SU-DHL-6 (cell line): ENCODE measurements at regions not wholly inside any gene's neighbourhood (a gene's known extent, or its start where the extent isn't known, plus 50 kb on each side); places are given as distances from the start of the nearest gene placed in this dataset.

ENCODE experiments used
- CTCF ChIP-seq: fragments of 200-600 bp; sonication (generic); IDR thresholded peaks from one replicate; pipeline ENCODE4 v1.5.1; 2017; ENCODE audit warnings: antibody characterized with exemption, mild to moderate bottlenecking, low read length, moderate library complexity; ENCODE audit not compliant: insufficient read depth, poor library complexity, severe bottlenecking
- EZH2phosphoT487 ChIP-seq: fragments of 200-600 bp; sonication (generic), shearing (Covaris generic); conservative IDR thresholded peaks from 2 replicates; pipeline ENCODE4 v1.6.1; 2018; ENCODE audit warnings: mild to moderate bottlenecking, antibody characterized with exemption, low read length, moderate library complexity, mixed read lengths

- TF ChIP-seq CTCF, result no peak
- no peak for TF ChIP-seq EZH2phosphoT487
These were observed 129.0 kb upstream of the MYCN start for GRCh38 chr2:15811367-15811766.
